ENCODE measurements at regions not wholly inside any gene's neighbourhood (a gene's known extent, or its start where the extent isn't known, plus 50 kb on each side); places are given as distances from the start of the nearest gene placed in this dataset.

GRCh38 chr5:88118179-88118578 is 150.5 kb downstream of the TMEM161B start:
- DNase-seq, result no peak
- no peaks in the 10 kb centered on the region for H3K4me1 ChIP-seq (ENCODE audit: control insufficient read depth, insufficient read depth, low read length, poor library complexity, severe bottlenecking)
- H3K27me3 ChIP-seq (replicated peaks; ENCODE audit: control insufficient read depth, insufficient read depth, low read length, poor library complexity, severe bottlenecking), result no peaks in the 10 kb centered on the region
- no peaks in the 10 kb centered on the region for H3K36me3 ChIP-seq (ENCODE audit: control insufficient read depth, insufficient read depth, low read length)
- no peaks in the 10 kb centered on the region for H3K9me3 ChIP-seq (ENCODE audit: control insufficient read depth, low read length)
- H3K4me3 ChIP-seq (ENCODE audit: insufficient read depth, low read depth, low read length, poor library complexity, severe bottlenecking), result no peak overlapping the region
- no peak overlapping the region for H3K27ac ChIP-seq (ENCODE audit: insufficient read depth, low read length, poor library complexity, severe bottlenecking)

- Histone ChIP-seq H3K36me3 (ENCODE audit: control insufficient read depth, insufficient read depth, low read length) (no peaks in the 10 kb centered on the region), H3K4me3 (ENCODE audit: insufficient read depth, low read depth, low read length, poor library complexity, severe bottlenecking) (no peak overlapping the region), H3K27me3 (replicated peaks; ENCODE audit: control insufficient read depth, insufficient read depth, low read length, poor library complexity, severe bottlenecking) (no peaks in the 10 kb centered on the region), H3K27ac (ENCODE audit: insufficient read depth, low read length, poor library complexity, severe bottlenecking) (no peak overlapping the region), H3K4me1 (ENCODE audit: control insufficient read depth, insufficient read depth, low read length, poor library complexity, severe bottlenecking) (no peaks in the 10 kb centered on the region), H3K9me3 (ENCODE audit: control insufficient read depth, low read length) (no peaks in the 10 kb centered on the region)
- no peak for DNase-seq
Measured at GRCh38 chr5:88117546-88117945, 151.1 kb downstream of the TMEM161B start.

GRCh38 chr5:88116396-88116795 is 152.2 kb downstream of the TMEM161B start:
- Histone ChIP-seq H3K9me3 (ENCODE audit: control insufficient read depth, low read length) (no peaks in the 10 kb centered on the region), H3K27me3 (replicated peaks; ENCODE audit: control insufficient read depth, insufficient read depth, low read length, poor library complexity, severe bottlenecking) (no peaks in the 10 kb centered on the region), H3K27ac (ENCODE audit: insufficient read depth, low read length, poor library complexity, severe bottlenecking) (no peak overlapping the region), H3K4me3 (ENCODE audit: insufficient read depth, low read depth, low read length, poor library complexity, severe bottlenecking) (no peak overlapping the region), H3K4me1 (ENCODE audit: control insufficient read depth, insufficient read depth, low read length, poor library complexity, severe bottlenecking) (no peaks in the 10 kb centered on the region), H3K36me3 (ENCODE audit: control insufficient read depth, insufficient read depth, low read length) (no peaks in the 10 kb centered on the region)
- DNase-seq, result no peak

GRCh38 chr5:88115211-88115610 is 153.4 kb downstream of the TMEM161B start:
- Histone ChIP-seq H3K4me3 (ENCODE audit: insufficient read depth, low read depth, low read length, poor library complexity, severe bottlenecking) (no peak overlapping the region), H3K4me1 (ENCODE audit: control insufficient read depth, insufficient read depth, low read length, poor library complexity, severe bottlenecking) (no peaks in the 10 kb centered on the region), H3K9me3 (ENCODE audit: control insufficient read depth, low read length) (no peaks in the 10 kb centered on the region), H3K27me3 (replicated peaks; ENCODE audit: control insufficient read depth, insufficient read depth, low read length, poor library complexity, severe bottlenecking) (no peaks in the 10 kb centered on the region), H3K36me3 (ENCODE audit: control insufficient read depth, insufficient read depth, low read length) (no peaks in the 10 kb centered on the region), H3K27ac (ENCODE audit: insufficient read depth, low read length, poor library complexity, severe bottlenecking) (no peak overlapping the region)
- no peak for DNase-seq

DNA sequence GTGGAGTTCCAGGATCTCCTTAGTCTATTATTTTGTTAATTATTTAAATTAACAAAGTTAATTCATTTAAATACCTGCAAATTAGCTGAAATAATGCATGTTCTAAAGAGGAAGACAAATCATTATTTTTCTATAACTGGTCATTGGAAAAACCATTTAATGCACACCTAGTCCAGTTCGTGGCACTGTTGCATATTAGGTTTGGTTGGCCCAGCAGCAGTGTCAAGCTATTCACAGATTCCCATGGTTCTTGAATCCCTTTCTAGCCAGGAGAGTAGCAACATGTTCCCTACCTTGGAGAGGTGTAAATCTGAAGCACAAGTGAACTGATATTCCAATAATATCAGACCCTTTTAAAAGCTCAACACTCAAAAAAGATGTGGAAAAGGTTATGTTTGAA is 155.2 kb downstream of the TMEM161B start:
- DNase-seq, result no peak
- no peaks in the 10 kb centered on the region for H3K9me3 ChIP-seq (ENCODE audit: control insufficient read depth, low read length)
- H3K36me3 ChIP-seq (ENCODE audit: control insufficient read depth, insufficient read depth, low read length), result no peaks in the 10 kb centered on the region
- H3K27ac ChIP-seq (ENCODE audit: insufficient read depth, low read length, poor library complexity, severe bottlenecking), result no peak overlapping the region
- H3K4me3 ChIP-seq (ENCODE audit: insufficient read depth, low read depth, low read length, poor library complexity, severe bottlenecking), result no peak overlapping the region
- no peaks in the 10 kb centered on the region for H3K4me1 ChIP-seq (ENCODE audit: control insufficient read depth, insufficient read depth, low read length, poor library complexity, severe bottlenecking)
- H3K27me3 ChIP-seq (replicated peaks; ENCODE audit: control insufficient read depth, insufficient read depth, low read length, poor library complexity, severe bottlenecking), result no peaks in the 10 kb centered on the region

DNA sequence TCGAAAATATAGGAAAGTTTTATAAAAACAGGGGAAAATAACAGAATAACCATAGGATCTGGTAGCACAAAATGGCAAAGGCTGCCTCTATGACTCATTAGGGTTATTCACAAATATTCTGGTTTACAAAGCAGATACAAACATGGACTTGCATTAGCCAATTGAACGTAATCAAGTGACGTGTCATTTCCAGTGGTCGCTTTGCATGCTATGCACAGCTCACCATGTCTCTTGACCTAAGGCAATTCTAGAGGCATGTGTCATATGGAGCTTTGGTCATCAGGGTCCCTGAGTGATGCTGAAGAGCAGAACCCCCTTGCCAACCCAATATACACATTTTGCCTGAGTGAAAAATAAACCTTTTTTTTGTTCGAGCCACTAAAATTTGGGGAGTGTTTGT is 158.8 kb downstream of the TMEM161B start:
- H3K4me3 ChIP-seq (ENCODE audit: insufficient read depth, low read depth, low read length, poor library complexity, severe bottlenecking), result no peak overlapping the region
- no peaks in the 10 kb centered on the region for H3K9me3 ChIP-seq (ENCODE audit: control insufficient read depth, low read length)
- no peaks in the 10 kb centered on the region for H3K36me3 ChIP-seq (ENCODE audit: control insufficient read depth, insufficient read depth, low read length)
- H3K4me1 ChIP-seq (ENCODE audit: control insufficient read depth, insufficient read depth, low read length, poor library complexity, severe bottlenecking), result no peaks in the 10 kb centered on the region
- H3K27me3 ChIP-seq (replicated peaks; ENCODE audit: control insufficient read depth, insufficient read depth, low read length, poor library complexity, severe bottlenecking), result no peaks in the 10 kb centered on the region
- no peak overlapping the region for H3K27ac ChIP-seq (ENCODE audit: insufficient read depth, low read length, poor library complexity, severe bottlenecking)
- no peak for DNase-seq

DNA sequence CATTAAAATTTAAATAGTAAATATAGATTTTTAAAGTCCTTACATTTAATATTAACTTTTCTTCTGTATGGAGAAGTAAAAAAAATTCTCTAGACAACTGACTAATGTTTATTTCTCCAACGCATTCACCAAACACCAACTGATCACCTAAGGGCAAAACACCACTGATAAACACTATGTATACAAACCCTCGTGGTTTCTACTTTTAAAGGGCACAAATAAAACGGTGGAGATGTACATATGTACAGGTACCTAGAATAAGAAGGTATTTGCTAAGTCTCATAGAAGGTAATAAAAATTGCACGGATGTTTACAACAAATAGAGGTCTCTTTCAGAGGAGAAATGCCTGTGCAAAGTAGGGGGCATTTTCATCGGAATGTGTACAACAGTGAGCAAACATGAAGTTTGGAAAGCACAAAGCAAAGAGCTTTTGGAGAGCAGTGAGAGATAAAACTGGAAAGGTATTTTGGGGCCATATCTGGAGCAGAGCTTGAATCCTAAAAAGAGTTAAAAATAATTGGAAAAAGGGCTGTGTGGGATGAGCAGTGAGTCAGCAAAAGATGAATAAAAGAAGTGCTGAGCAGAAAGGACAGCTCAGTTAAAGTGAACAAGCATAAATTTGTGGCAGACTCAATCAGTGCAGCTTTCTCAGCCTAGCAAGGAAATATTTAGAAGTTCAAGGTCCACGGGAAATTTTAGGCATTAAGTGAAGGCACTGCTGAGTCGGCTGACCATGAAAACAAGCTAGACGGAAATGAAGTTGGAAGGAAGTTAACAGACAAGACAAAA is 160.0 kb downstream of the TMEM161B start:
- no peak for DNase-seq
- no peak overlapping the region for H3K27ac ChIP-seq (ENCODE audit: insufficient read depth, low read length, poor library complexity, severe bottlenecking)

GRCh38 chr5:88094906-88095496 is 173.6 kb downstream of the TMEM161B start:
- Histone ChIP-seq H3K36me3 (ENCODE audit: control insufficient read depth, insufficient read depth, low read length) (no peaks in the 10 kb centered on the region), H3K9me3 (ENCODE audit: control insufficient read depth, low read length) (no peaks in the 10 kb centered on the region), H3K4me1 (ENCODE audit: control insufficient read depth, insufficient read depth, low read length, poor library complexity, severe bottlenecking) (no peaks in the 10 kb centered on the region), H3K27me3 (replicated peaks; ENCODE audit: control insufficient read depth, insufficient read depth, low read length, poor library complexity, severe bottlenecking) (no peaks in the 10 kb centered on the region), H3K27ac (ENCODE audit: insufficient read depth, low read length, poor library complexity, severe bottlenecking) (no peak overlapping the region), H3K4me3 (ENCODE audit: insufficient read depth, low read depth, low read length, poor library complexity, severe bottlenecking) (no peak overlapping the region)
- DNase-seq, result no peak

More for the DNA sequence above, 160.0 kb downstream of the TMEM161B start:
- no peak overlapping the region for H3K4me3 ChIP-seq (ENCODE audit: insufficient read depth, low read depth, low read length, poor library complexity, severe bottlenecking)
- H3K27me3 ChIP-seq (replicated peaks; ENCODE audit: control insufficient read depth, insufficient read depth, low read length, poor library complexity, severe bottlenecking), result no peaks in the 10 kb centered on the region
- no peaks in the 10 kb centered on the region for H3K4me1 ChIP-seq (ENCODE audit: control insufficient read depth, insufficient read depth, low read length, poor library complexity, severe bottlenecking)
- no peaks in the 10 kb centered on the region for H3K36me3 ChIP-seq (ENCODE audit: control insufficient read depth, insufficient read depth, low read length)
- H3K9me3 ChIP-seq (ENCODE audit: control insufficient read depth, low read length), result no peaks in the 10 kb centered on the region

GRCh38 chr5:88094403-88094802 is 174.2 kb downstream of the TMEM161B start:
- Histone ChIP-seq H3K9me3 (ENCODE audit: control insufficient read depth, low read length) (no peaks in the 10 kb centered on the region), H3K27me3 (replicated peaks; ENCODE audit: control insufficient read depth, insufficient read depth, low read length, poor library complexity, severe bottlenecking) (no peaks in the 10 kb centered on the region), H3K4me3 (ENCODE audit: insufficient read depth, low read depth, low read length, poor library complexity, severe bottlenecking) (no peak overlapping the region), H3K27ac (ENCODE audit: insufficient read depth, low read length, poor library complexity, severe bottlenecking) (no peak overlapping the region), H3K36me3 (ENCODE audit: control insufficient read depth, insufficient read depth, low read length) (no peaks in the 10 kb centered on the region), H3K4me1 (ENCODE audit: control insufficient read depth, insufficient read depth, low read length, poor library complexity, severe bottlenecking) (no peaks in the 10 kb centered on the region)
- DNase-seq, result no peak

DNA sequence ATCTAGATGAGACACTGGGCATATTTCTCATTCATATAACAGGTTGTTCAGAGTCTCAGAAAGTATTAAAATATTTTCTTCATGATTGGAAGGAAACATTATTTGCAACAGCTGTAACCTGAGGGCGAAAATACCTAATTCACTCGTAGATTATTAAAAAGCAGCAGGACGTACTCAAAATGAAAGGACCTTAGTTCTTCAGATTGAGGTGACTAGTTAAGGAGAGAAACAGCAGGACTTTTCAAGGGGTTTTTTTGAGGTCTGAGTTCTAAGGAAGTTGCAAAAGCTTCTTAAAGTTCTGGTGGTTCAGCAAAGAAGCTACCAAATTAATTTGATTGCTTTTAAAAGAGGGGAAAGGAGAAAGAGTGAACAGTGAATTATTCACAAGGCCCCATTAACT is 174.9 kb downstream of the TMEM161B start:
- no peak overlapping the region for H3K4me3 ChIP-seq (ENCODE audit: insufficient read depth, low read depth, low read length, poor library complexity, severe bottlenecking)
- H3K27me3 ChIP-seq (replicated peaks; ENCODE audit: control insufficient read depth, insufficient read depth, low read length, poor library complexity, severe bottlenecking), result no peaks in the 10 kb centered on the region
- no peaks in the 10 kb centered on the region for H3K4me1 ChIP-seq (ENCODE audit: control insufficient read depth, insufficient read depth, low read length, poor library complexity, severe bottlenecking)
- no peak overlapping the region for H3K27ac ChIP-seq (ENCODE audit: insufficient read depth, low read length, poor library complexity, severe bottlenecking)
- H3K36me3 ChIP-seq (ENCODE audit: control insufficient read depth, insufficient read depth, low read length), result no peaks in the 10 kb centered on the region
- H3K9me3 ChIP-seq (ENCODE audit: control insufficient read depth, low read length), result no peaks in the 10 kb centered on the region
- DNase-seq, result no peak

Measured in effector memory CD4-positive, alpha-beta T cell (primary cell).